ENCODE measurements at regions not wholly inside any gene's neighbourhood (a gene's known extent, or its start where the extent isn't known, plus 50 kb on each side); places are given as distances from the start of the nearest gene placed in this dataset.

GRCh38 chr9:75651709-75652108, 238.8 kb upstream of the PCSK5 start:
- no peak for TF ChIP-seq TCF4 (CRISPR knock-in tag; IDR thresholded peaks at IDR 0.05; ENCODE audit: borderline replicate concordance)
- no peak for TF ChIP-seq CREB5 (CRISPR knock-in tag; IDR thresholded peaks at IDR 0.05; ENCODE audit: low read depth)
- TF ChIP-seq PPARA (CRISPR knock-in tag; IDR thresholded peaks at IDR 0.05; ENCODE audit: borderline replicate concordance), result no peak
- no peak for TF ChIP-seq TOX (CRISPR knock-in tag; IDR thresholded peaks at IDR 0.05; ENCODE audit: borderline replicate concordance)

Data from SK-N-SH treated with all-trans-retinoic acid at 6 μM for 48 hours (cell line).